Calu3 (cell line): ENCODE measurements at regions not wholly inside any gene's neighbourhood (a gene's known extent, or its start where the extent isn't known, plus 50 kb on each side); places are given as distances from the start of the nearest gene placed in this dataset.

Source experiments
- BruUV-seq: library from RNA; stranded (reverse); fragments of 400-500 nt; replicated peaks from 2 replicates; lab custom pipeline; 2021; lab: Mats Ljungman, UMichigan
- CTCF ChIA-PET: fragments of 300-600 bp; sonication (Branson Sonifier 250); formaldehyde crosslinking; loops from one replicate; lab custom pipeline; 2022; ENCODE audit warnings: antibody characterized with exemption; lab: Charles Lee
- DNase-seq: peaks from one replicate; pipeline ENCODE4 v3.0.0; 2022
- H3K27ac Mint-ChIP-seq: one replicate; pipeline ENCODE4 v1.8.0; 2022; ENCODE audit warnings: mixed read lengths; ENCODE audit not compliant: unreplicated experiment
- H3K27me3 Mint-ChIP-seq: one replicate; pipeline ENCODE4 v1.8.0; 2022; ENCODE audit warnings: mixed read lengths; ENCODE audit not compliant: unreplicated experiment
- H3K36me3 Mint-ChIP-seq: one replicate; pipeline ENCODE4 v1.8.0; 2022; ENCODE audit warnings: mild to moderate bottlenecking, moderate library complexity, mixed read lengths; ENCODE audit not compliant: insufficient read depth, unreplicated experiment
- H3K4me1 Mint-ChIP-seq: one replicate; pipeline ENCODE4 v1.8.0; 2022; ENCODE audit warnings: mild to moderate bottlenecking, low read depth, mixed read lengths; ENCODE audit not compliant: unreplicated experiment
- H3K4me3 Mint-ChIP-seq: one replicate; pipeline ENCODE4 v1.8.0; 2022; ENCODE audit warnings: mild to moderate bottlenecking, low read depth, moderate library complexity, mixed read lengths; ENCODE audit not compliant: unreplicated experiment
- H3K9me3 Mint-ChIP-seq: one replicate; pipeline ENCODE4 v1.8.0; 2022; ENCODE audit warnings: low read depth, mixed read lengths; ENCODE audit not compliant: unreplicated experiment
- CTCF ChIP-seq: fragments of 200-600 bp; IDR thresholded peaks from one replicate; pipeline ENCODE4 v1.8.0; 2022; ENCODE audit warnings: antibody characterized with exemption; ENCODE audit not compliant: unreplicated experiment
- intact Hi-C: fragments of 100-400 bp; cut with micrococcal nuclease; formaldehyde crosslinking; loops from one replicate; pipeline ENCODE4 v1.10.0; 2022; ENCODE audit not compliant: unreplicated experiment

GRCh38 chr11:91967026-91967690, 257.5 kb upstream of the FAT3 start:
- no TSS peak for BruUV-seq
- H3K27ac Mint-ChIP-seq, result no peak overlapping the region
- no peak for DNase-seq
- no peak overlapping the region for H3K4me3 Mint-ChIP-seq
- no peaks in the 10 kb centered on the region for H3K27me3 Mint-ChIP-seq
- H3K36me3 Mint-ChIP-seq, result no peaks in the 10 kb centered on the region
- H3K9me3 Mint-ChIP-seq, result no peaks in the 10 kb centered on the region
- H3K4me1 Mint-ChIP-seq, result no peaks in the 10 kb centered on the region
- intact Hi-C loops, result no loop called here
- CTCF ChIA-PET, result no interaction called here
- TF ChIP-seq CTCF, result no peak

- no peak for TF ChIP-seq CTCF
- no peak overlapping the region for H3K27ac Mint-ChIP-seq
- intact Hi-C loops, result no loop called here
Measured at GRCh38 chr11:91966368-91966767, 258.2 kb upstream of the FAT3 start.

GRCh38 chr11:91960770-91961169, 263.8 kb upstream of the FAT3 start:
- H3K4me3 Mint-ChIP-seq, result no peak overlapping the region
- DNase-seq, result no peak
- TF ChIP-seq CTCF, result no peak
- intact Hi-C loops, result no loop called here
- H3K27me3 Mint-ChIP-seq, result no peaks in the 10 kb centered on the region
- H3K4me1 Mint-ChIP-seq, result no peaks in the 10 kb centered on the region
- CTCF ChIA-PET, result no interaction called here
- no peaks in the 10 kb centered on the region for H3K36me3 Mint-ChIP-seq
- no peak overlapping the region for H3K27ac Mint-ChIP-seq
- BruUV-seq, result no TSS peak
- H3K9me3 Mint-ChIP-seq, result no peaks in the 10 kb centered on the region

More at GRCh38 chr11:91966368-91966767, 258.2 kb upstream of the FAT3 start:
- no peaks in the 10 kb centered on the region for H3K36me3 Mint-ChIP-seq
- no TSS peak for BruUV-seq
- DNase-seq, result no peak
- no peak overlapping the region for H3K4me3 Mint-ChIP-seq
- H3K4me1 Mint-ChIP-seq, result no peaks in the 10 kb centered on the region
- CTCF ChIA-PET, result no interaction called here
- no peaks in the 10 kb centered on the region for H3K9me3 Mint-ChIP-seq
- H3K27me3 Mint-ChIP-seq, result no peaks in the 10 kb centered on the region

- TF ChIP-seq CTCF, result no peak
- no peak for DNase-seq
- H3K36me3 Mint-ChIP-seq, result no peaks in the 10 kb centered on the region
- H3K9me3 Mint-ChIP-seq, result no peaks in the 10 kb centered on the region
- BruUV-seq, result no TSS peak
- no peak overlapping the region for H3K27ac Mint-ChIP-seq
- intact Hi-C loops, result no loop called here
- CTCF ChIA-PET, result no interaction called here
- no peak overlapping the region for H3K4me3 Mint-ChIP-seq
- no peaks in the 10 kb centered on the region for H3K4me1 Mint-ChIP-seq
- no peaks in the 10 kb centered on the region for H3K27me3 Mint-ChIP-seq
Measured at GRCh38 chr11:91959411-91959810, 265.2 kb upstream of the FAT3 start.
